NCI-H226 (cell line): ENCODE measurements at regions not wholly inside any gene's neighbourhood (a gene's known extent, or its start where the extent isn't known, plus 50 kb on each side); places are given as distances from the start of the nearest gene placed in this dataset.

ENCODE experiments used
- DNase-seq: peaks from one replicate; pipeline ENCODE4 v3.0.0-alpha.2; 2015

- DNase-seq = no peak
Measured at GRCh38 chr6:159479146-159479545, 213.9 kb downstream of the SOD2 start.

GRCh38 chr6:159473475-159474263, 219.4 kb downstream of the SOD2 start:
- no peak for DNase-seq

- no peak for DNase-seq
Measured at GRCh38 chr6:159470397-159470796, 222.6 kb downstream of the SOD2 start.

DNA sequence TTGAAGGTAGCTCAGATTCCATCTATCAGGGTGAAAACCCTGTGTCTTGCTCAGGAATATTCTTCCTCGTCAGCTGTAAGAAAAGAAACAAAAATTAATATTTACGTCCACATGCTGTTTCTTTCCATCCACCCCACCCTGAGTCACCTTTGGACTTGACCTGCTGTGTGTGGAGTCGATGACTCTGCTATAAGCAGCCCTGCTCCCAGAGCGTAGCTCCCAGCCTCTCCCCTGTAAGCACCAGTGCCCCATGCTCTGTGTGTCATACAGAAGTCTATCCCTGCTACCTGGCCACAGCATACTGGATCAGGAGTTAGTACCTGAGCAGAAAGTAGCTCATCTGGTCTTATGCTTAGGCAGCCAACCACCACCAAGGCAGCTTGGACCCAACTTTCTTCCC, 223.6 kb downstream of the SOD2 start:
- DNase-seq = no peak

GRCh38 chr6:159468994-159469393, 224.0 kb downstream of the SOD2 start:
- DNase-seq = no peak

DNA sequence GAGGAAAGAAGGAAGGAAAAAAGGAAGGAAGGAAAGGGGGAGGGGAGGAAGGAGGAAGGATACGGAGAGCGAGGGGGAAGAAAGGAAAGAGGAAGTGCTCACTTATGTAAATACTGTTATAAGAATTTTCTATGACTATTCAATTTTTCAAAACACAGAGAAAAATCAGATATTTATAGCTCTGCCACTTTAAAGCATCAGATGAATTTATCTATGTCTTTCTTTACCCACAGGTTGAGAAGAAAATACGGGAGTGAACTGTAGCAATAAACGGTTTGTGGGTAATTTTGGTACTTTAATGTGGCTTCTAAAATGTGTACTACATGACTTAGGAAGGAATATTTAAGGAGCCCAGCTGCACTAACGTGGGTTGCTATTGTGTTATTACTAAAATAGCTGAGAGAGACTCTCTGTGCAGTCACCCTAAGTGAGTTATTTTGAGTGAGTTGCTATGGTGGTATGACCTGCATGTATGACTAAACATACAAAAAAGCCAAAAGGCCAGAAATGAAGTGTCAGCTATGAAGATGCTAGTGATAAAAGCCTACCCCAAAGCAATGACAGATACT, 225.5 kb downstream of the SOD2 start:
- DNase-seq = no peak

GRCh38 chr6:159466926-159467325, 226.1 kb downstream of the SOD2 start:
- DNase-seq = no peak

- no peak for DNase-seq
Measured at GRCh38 chr6:159464816-159465215, 228.2 kb downstream of the SOD2 start.

DNA sequence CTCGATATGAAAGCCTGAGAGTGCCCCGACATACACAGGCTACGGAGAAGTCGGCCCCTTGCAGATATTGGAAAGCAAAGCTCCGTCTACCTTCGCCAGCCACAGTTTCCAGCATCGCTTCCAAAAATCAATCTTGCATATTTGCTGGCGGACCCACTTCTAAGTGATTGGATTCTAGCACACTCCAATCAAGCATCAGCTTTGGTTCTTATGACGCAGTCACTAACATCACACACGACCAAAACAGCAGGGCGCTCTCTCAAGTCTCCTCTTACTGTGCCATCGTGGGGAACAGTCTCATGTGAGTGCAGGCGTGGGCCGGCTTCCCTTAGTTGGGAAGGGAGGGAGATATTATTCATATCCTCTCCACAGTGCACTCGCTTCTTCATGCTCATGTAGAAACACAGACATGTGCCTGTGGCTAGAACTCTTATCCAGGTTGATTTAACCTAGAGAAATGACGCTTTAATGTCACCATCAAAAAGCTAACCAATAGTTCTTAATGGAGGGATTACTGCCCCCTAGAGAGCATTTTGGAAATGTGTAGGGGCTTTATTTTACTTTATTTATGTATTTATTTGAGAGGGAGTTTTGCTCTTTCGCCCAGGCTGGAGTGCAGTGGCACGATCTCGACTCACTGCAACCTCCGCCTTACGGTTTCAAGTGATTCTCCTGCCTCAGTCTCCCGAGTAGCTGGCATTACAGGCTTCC, 229.8 kb downstream of the SOD2 start:
- DNase-seq = no peak

DNA sequence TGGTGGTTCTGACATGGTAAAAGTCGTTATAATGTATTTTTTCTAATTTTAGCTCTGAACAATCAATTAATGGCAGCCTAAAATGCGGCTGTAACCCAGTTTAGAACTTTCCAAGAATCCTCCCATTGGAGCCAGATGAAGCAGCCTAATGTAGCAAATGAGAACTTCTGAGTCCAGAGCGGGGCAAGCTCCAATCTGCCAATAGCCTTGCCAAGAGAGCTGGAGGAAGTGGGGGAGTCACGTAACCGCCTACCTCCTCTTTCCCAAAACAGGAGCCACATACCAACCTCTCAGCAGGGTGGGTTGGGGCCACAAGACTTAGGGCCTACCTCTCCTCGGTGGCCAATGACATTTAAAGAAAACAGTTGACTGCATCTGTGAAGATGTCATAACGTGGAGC, 230.6 kb downstream of the SOD2 start:
- no peak for DNase-seq

- DNase-seq = no peak
Measured at GRCh38 chr6:159461998-159462397, 231.0 kb downstream of the SOD2 start.

GRCh38 chr6:159461266-159461665, 231.8 kb downstream of the SOD2 start:
- no peak for DNase-seq

- DNase-seq = no peak
Measured at GRCh38 chr6:159460476-159460875, 232.6 kb downstream of the SOD2 start.

DNA sequence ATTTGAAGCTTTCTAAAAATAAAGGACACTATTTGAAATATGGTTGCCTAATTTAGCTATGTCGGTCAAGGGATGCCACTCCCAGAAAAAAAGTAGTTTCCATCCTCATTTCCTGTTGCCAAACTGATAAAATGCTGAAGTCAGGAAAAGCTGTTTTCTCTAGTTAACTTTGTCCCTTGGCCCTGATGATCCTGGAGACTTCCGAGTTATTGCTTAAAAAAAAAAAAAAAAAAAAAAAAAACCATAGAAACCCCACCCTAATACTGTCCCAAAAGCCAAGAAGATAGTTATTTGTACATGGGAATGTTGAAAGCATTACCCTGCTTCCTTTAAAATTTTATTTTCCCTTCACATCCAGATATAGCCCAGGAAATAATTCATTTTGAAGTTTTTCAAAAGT, 236.7 kb downstream of the SOD2 start:
- DNase-seq = no peak

DNA sequence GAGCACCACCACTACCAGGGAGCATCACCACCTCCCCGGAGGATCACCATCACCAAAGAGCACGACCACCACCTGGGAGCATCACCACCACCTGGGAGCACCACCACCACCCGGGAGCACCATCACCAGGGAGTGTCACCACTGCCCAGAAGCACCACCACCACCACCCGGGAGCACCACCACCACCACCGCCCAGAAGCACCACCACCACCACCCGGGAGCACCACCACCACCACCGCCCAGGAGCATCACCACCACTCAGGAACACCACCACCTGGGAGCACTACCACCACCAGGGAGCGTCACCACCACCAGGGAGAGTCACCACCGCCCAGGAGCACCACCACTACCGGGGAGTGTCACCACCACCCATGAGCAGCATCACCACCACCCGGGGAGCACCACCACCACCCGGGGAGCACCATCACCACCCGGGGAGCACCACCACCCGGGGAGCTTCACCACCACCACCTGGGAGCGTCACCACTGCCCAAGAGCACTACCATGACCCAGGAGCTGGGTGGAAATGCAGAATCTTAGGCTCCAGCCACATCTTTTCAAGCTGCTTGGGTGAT, 237.3 kb downstream of the SOD2 start:
- DNase-seq = no peak

DNA sequence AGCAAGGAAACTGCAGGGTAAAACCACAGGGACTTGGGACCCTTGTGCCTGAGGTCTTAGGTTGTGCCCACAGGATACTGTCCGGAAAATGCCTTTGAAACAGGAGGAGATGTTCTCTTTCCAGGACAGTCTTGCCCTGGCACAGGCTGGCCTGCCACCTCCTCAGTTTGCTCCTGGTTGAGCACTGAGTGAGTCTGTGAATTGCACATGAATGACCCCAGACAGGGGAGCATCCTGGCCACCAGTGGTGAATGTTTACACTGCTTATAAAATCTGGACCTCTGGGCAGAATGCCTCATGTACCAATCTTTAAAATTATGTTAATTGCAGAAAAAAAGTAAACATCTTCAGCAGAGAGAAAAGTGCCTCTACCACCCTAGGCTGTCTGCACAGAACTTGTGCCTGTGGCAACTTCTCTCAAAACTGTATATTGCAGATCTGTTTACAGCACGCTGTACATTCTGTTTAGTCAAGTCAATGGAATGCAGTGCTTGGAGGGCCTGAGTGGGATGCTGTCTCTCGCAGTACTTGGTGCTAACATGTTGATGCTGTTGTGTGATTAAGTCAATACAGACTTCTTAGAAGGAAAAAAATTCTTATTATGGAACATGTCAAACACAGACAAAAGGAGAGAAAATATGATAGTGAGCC, 242.1 kb downstream of the SOD2 start:
- DNase-seq = peak; percentile 31

DNA sequence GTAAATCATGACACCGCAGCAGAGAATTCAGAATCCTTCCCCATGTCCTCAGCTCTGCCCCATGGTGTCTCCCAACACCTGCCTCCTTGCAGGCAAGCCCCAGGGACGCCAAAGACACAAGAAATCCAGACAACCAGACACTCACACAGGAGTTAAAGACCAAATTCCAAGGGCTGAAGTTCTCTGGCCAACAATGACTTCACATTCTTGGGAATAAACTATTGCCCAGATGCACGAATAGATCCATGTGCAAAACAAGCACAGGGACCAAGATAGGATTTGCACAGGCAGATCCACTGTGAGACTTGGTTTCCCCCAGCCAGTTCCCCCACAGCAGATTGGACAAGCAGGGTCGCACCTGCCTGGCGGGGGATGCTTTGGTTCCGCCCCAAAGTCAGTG, 246.7 kb downstream of the SOD2 start:
- no peak for DNase-seq

- DNase-seq = no peak
Measured at GRCh38 chr6:159445351-159445750, 247.7 kb downstream of the SOD2 start.

DNA sequence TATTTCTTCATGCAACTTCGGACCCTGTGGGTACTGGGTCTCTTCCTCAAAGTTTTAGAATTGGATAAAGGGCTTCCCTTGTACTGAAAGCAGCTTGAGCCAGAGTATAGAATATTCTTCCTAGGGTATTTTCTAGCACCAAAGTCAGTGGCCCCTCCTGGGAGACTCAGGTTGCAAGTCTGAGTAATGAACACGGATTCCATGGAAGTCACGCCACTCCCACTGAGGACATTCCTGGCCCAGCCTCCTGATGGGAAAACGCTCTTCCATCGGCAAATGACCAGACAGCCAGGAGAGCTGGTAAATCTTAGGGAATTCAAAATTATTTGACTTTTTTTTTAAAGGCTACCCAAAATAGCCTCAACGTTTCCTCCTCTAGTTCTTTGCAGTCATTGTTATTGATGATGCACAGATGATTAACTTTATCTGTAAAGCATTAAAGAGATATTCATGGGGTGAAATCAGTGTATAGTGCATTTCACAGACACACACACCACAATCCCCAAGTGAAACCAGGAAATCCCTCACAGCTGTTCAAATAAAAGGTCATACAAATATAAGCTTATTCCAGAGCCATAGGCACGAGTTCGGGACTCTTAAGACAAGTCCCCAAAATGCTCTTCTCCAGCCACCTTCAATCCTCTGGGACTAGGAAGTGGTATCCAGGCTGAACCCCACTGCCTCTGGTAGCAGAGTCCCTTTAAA, 248.8 kb downstream of the SOD2 start:
- no peak for DNase-seq

- DNase-seq = no peak
Measured at GRCh38 chr6:159443417-159443920, 249.6 kb downstream of the SOD2 start.

DNA sequence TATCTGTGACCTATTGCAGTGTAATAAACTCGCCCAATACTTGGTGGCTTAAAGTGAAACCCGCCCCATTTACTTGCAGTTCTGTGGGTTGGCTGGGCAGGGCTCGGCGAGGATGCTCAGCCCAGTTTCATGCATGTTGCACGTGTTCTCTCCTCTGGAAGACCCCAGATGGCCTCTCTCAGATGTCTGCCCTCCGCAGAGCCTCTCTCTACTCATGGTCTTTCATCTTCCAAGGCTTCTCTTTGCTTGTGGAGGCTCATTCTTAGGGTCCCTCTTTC, 251.4 kb downstream of the SOD2 start:
- DNase-seq = no peak

- no peak for DNase-seq
Measured at GRCh38 chr6:159440911-159441703, 251.9 kb downstream of the SOD2 start.
